PC-9 (cell line): ENCODE measurements at regions not wholly inside any gene's neighbourhood (a gene's known extent, or its start where the extent isn't known, plus 50 kb on each side); places are given as distances from the start of the nearest gene placed in this dataset.

Source experiments
- BruUV-seq: library from RNA; stranded (reverse); fragments of 400-500 nt; replicated peaks from 2 replicates; lab custom pipeline; 2021; lab: Mats Ljungman, UMichigan
- CTCF ChIA-PET: fragments of 300-600 bp; sonication (Branson Sonifier 250); formaldehyde crosslinking; loops from one replicate; lab custom pipeline; 2022; ENCODE audit warnings: antibody characterized with exemption; lab: Charles Lee
- POLR2A ChIA-PET: fragments of 300-600 bp; sonication (Branson Sonifier 250); formaldehyde crosslinking; loops from one replicate; lab custom pipeline; 2022; ENCODE audit warnings: antibody characterized with exemption; ENCODE audit not compliant: unreplicated experiment; lab: Charles Lee
- DNase-seq, 2 experiments: peaks; one replicate each; pipeline versions ENCODE4 v3.0.0 to v3.0.0-alpha.2; 2015 to 2022; ENCODE audit warnings: mixed read lengths in 1 of 2
- H2AFZ ChIP-seq: fragments of 200-600 bp; sonication (generic); 2 replicates; pipeline ENCODE4 v1.8.1; 2017; ENCODE audit warnings: antibody characterized with exemption
- H3F3A ChIP-seq: fragments of 200-600 bp; sonication (generic); 2 replicates; pipeline ENCODE4 v1.8.1; 2017; ENCODE audit warnings: antibody characterized with exemption, mild to moderate bottlenecking, low read depth; ENCODE audit not compliant: insufficient read depth
- H3K27ac ChIP-seq: fragments of 200-600 bp; sonication (generic); 2 replicates; pipeline ENCODE4 v1.6.1; 2016; ENCODE audit warnings: mixed run types
- H3K27me3 ChIP-seq: fragments of 200-600 bp; sonication (generic); 2 replicates; pipeline ENCODE4 v1.6.1; 2016; ENCODE audit warnings: low read depth, mixed run types; ENCODE audit not compliant: insufficient read depth
- H3K36me3 ChIP-seq: fragments of 200-600 bp; sonication (generic); 2 replicates; pipeline ENCODE4 v1.6.1; 2016; ENCODE audit warnings: low read depth, mixed run types
- H3K4me1 ChIP-seq: fragments of 200-600 bp; sonication (generic); replicated peaks from 2 replicates; pipeline ENCODE4 v1.6.1; 2016; ENCODE audit warnings: mixed run types; ENCODE audit not compliant: insufficient read depth
- H3K4me2 ChIP-seq: fragments of 200-600 bp; sonication (generic); 2 replicates; pipeline ENCODE4 v1.6.1; 2017; ENCODE audit warnings: mixed run types
- H3K4me3 ChIP-seq: fragments of 200-600 bp; sonication (generic); 2 replicates; pipeline ENCODE4 v1.6.1; 2016; ENCODE audit warnings: mixed run types
- H3K79me2 ChIP-seq: fragments of 200-600 bp; sonication (generic); 2 replicates; pipeline ENCODE4 v1.6.1; 2017; ENCODE audit warnings: low read depth, mixed run types
- H3K9me2 ChIP-seq: fragments of 200-600 bp; sonication (generic); 2 replicates; pipeline ENCODE4 v1.8.1; 2017; ENCODE audit warnings: mild to moderate bottlenecking; ENCODE audit not compliant: insufficient read depth
- H3K9me3 ChIP-seq: fragments of 200-600 bp; sonication (generic); 2 replicates; pipeline ENCODE4 v1.8.1; 2016; ENCODE audit warnings: low read depth; ENCODE audit not compliant: insufficient read depth
- H4K20me1 ChIP-seq: fragments of 200-600 bp; sonication (generic); 2 replicates; pipeline ENCODE4 v1.8.1; 2017; ENCODE audit not compliant: insufficient read depth
- CTCF ChIP-seq: fragments of 200-600 bp; sonication (generic); conservative IDR thresholded peaks from 2 replicates; pipeline ENCODE4 v1.6.1; 2017; ENCODE audit warnings: mixed run types, antibody characterized with exemption, mild to moderate bottlenecking, moderate library complexity
- EZH2 ChIP-seq: fragments of 200-600 bp; sonication (generic); IDR thresholded peaks from 2 replicates; pipeline ENCODE4 v1.8.0; 2017; ENCODE audit warnings: antibody characterized with exemption, low read depth
- intact Hi-C: fragments of 100-400 bp; cut with micrococcal nuclease; formaldehyde crosslinking; loops from one replicate; pipeline ENCODE4 v1.10.0; 2022; ENCODE audit not compliant: unreplicated experiment

- no peak for DNase-seq
- no peak for TF ChIP-seq EZH2
- no peak for TF ChIP-seq CTCF
- Histone ChIP-seq H3K79me2 (no peaks in the 10 kb centered on the region), H2AFZ (no peak overlapping the region), H3K27me3 (no peaks in the 10 kb centered on the region), H3K4me3 (no peak overlapping the region), H4K20me1 (no peaks in the 10 kb centered on the region), H3K9me3 (no peaks in the 10 kb centered on the region), H3K27ac (no peak overlapping the region), H3F3A (no peaks in the 10 kb centered on the region), H3K4me2 (no peak overlapping the region), H3K4me1 (no peaks in the 10 kb centered on the region), H3K9me2 (no peaks in the 10 kb centered on the region; the same call in 1 of the 2 replicates), H3K36me3 (no peaks in the 10 kb centered on the region)
- POLR2A ChIA-PET = no interaction called here
- CTCF ChIA-PET = no interaction called here
- no TSS peak for BruUV-seq
- intact Hi-C loops = no loop called here
Observed at GRCh38 chr1:90823686-90824085, 106.6 kb upstream of the BARHL2 start.

GRCh38 chr1:90821788-90822359 lies 104.8 kb upstream of the BARHL2 start:
- Histone ChIP-seq H3F3A (no peaks in the 10 kb centered on the region), H3K4me1 (no peaks in the 10 kb centered on the region), H3K9me3 (no peaks in the 10 kb centered on the region), H3K4me3 (no peak overlapping the region), H3K27me3 (no peaks in the 10 kb centered on the region), H3K36me3 (no peaks in the 10 kb centered on the region), H3K4me2 (no peak overlapping the region), H3K9me2 (no peaks in the 10 kb centered on the region), H3K27ac (no peak overlapping the region), H4K20me1 (no peaks in the 10 kb centered on the region), H3K79me2 (no peaks in the 10 kb centered on the region), H2AFZ (no peak overlapping the region)
- ChIA-PET POLR2A (no interaction called here), CTCF (no interaction called here)
- no TSS peak for BruUV-seq
- no peak for TF ChIP-seq CTCF
- no peak for TF ChIP-seq EZH2
- intact Hi-C loops = no loop called here
- DNase-seq = no peak

GRCh38 chr1:90821152-90821787 lies 104.2 kb upstream of the BARHL2 start:
- no peak overlapping the region for H3K27ac ChIP-seq
- DNase-seq = no peak
- no peak for TF ChIP-seq EZH2
- no peak for TF ChIP-seq CTCF
- H3K4me1 ChIP-seq = no peaks in the 10 kb centered on the region
- H3F3A ChIP-seq = no peaks in the 10 kb centered on the region
- no peak overlapping the region for H3K4me2 ChIP-seq
- H3K9me3 ChIP-seq = no peaks in the 10 kb centered on the region
- ChIA-PET CTCF (no interaction called here), POLR2A (no interaction called here)
- H2AFZ ChIP-seq = no peak overlapping the region
- no peak overlapping the region for H3K4me3 ChIP-seq
- no peaks in the 10 kb centered on the region for H3K79me2 ChIP-seq
- intact Hi-C loops = no loop called here
- H3K36me3 ChIP-seq = no peaks in the 10 kb centered on the region
- no peaks in the 10 kb centered on the region for H4K20me1 ChIP-seq
- no peaks in the 10 kb centered on the region for H3K27me3 ChIP-seq
- BruUV-seq = no TSS peak
- H3K9me2 ChIP-seq = no peaks in the 10 kb centered on the region
